HepG2 (cell line): ENCODE measurements at regions not wholly inside any gene's neighbourhood (a gene's known extent, or its start where the extent isn't known, plus 50 kb on each side); places are given as distances from the start of the nearest gene placed in this dataset.

ENCODE experiments used
- ATAC-seq: fragments of 200-7000 bp; cut with Tn5 transposase; 3 replicates; pipeline ENCODE4 v1.9.1; 2020; ENCODE audit warnings: mild to moderate bottlenecking, moderate library complexity
- BruUV-seq: library from RNA; stranded (reverse); fragments of 400-500 nt; replicated peaks from 2 replicates; lab custom pipeline; 2021; lab: Mats Ljungman, UMichigan
- CTCF ChIA-PET: fragments of 300-600 bp; formaldehyde crosslinking; extraction: SDS; loops from one replicate; lab custom pipeline; 2021; ENCODE audit warnings: low total read pairs, inconsistent platforms, low intra/inter-chr PET ratio; lab: Yijun Ruan, JAX
- POLR2A ChIA-PET: fragments of 350-600 bp; sonication (Branson Sonifier 250); formaldehyde crosslinking; loops from one replicate; lab custom pipeline; 2020; ENCODE audit warnings: antibody characterized with exemption, inconsistent platforms; lab: Yijun Ruan, JAX
- DNase-seq: peaks from one replicate; pipeline ENCODE4 v3.0.0-alpha.2; 2015; ENCODE audit warnings: low spot score
- FAIRE-seq: peaks from 3 replicates; lab custom pipeline; 2011; peaks lifted over from hg19 to GRCh38; lab: Jason Lieb, UNC
- H2AFZ ChIP-seq: one replicate; pipeline ENCODE4 v1.6.1; 2011; ENCODE audit warnings: low read length, inconsistent platforms
- H3K27ac ChIP-seq: fragments of 300-600 bp; 3 replicates; pipeline ENCODE4 v1.8.0; 2011; ENCODE audit warnings: mixed run types, mild to moderate bottlenecking, mixed read lengths, low read length, inconsistent platforms; ENCODE audit not compliant: insufficient read depth; ENCODE audit errors: extremely low read length
- H3K27me3 ChIP-seq, 2 experiments: fragments of 200-600 bp in 1 of 2; 2 replicates in 1 of 2; 3 replicates in 1 of 2; pipeline versions ENCODE4 v1.6.0 to v1.8.0; 2011; ENCODE audit warnings: low read length in 2 of 2, mild to moderate bottlenecking in 2 of 2, moderate library complexity in 2 of 2, inconsistent platforms in 1 of 2; ENCODE audit not compliant: insufficient read depth in 2 of 2, control insufficient read depth in 1 of 2
- H3K36me3 ChIP-seq, 2 experiments: fragments of 200-600 bp in 1 of 2; replicated peaks in 1 of 2; 2 replicates in 1 of 2; 3 replicates in 1 of 2; pipeline versions ENCODE4 v1.5.1 to v1.8.0; 2011; ENCODE audit warnings: low read length in 2 of 2, inconsistent platforms in 1 of 2; ENCODE audit not compliant: insufficient read depth in 2 of 2, control insufficient read depth in 1 of 2
- H3K4me1 ChIP-seq: 2 replicates; pipeline ENCODE4 v1.5.1; 2012; ENCODE audit warnings: low read length, inconsistent platforms; ENCODE audit not compliant: insufficient read depth
- H3K4me2 ChIP-seq: 2 replicates; pipeline ENCODE4 v1.6.0; 2011; ENCODE audit warnings: low read depth, low read length, inconsistent platforms
- H3K4me3 ChIP-seq, 3 experiments: fragments of 200-600 bp in 1 of 3; sonication (generic), shearing (Covaris generic) in 1 of 3; replicated peaks in 1 of 3; 2 replicates each; pipeline ENCODE4 v1.5.1; 2011 to 2016; ENCODE audit warnings: low read length in 3 of 3, inconsistent platforms in 2 of 3, low read depth in 2 of 3, mild to moderate bottlenecking in 2 of 3, control low read depth in 1 of 3, mixed read lengths in 1 of 3; ENCODE audit not compliant: insufficient read depth in 1 of 3
- H3K79me2 ChIP-seq: one replicate; pipeline ENCODE4 v1.6.1; 2011; ENCODE audit warnings: low read length, inconsistent platforms; ENCODE audit not compliant: insufficient read depth
- H3K9ac ChIP-seq: 2 replicates; pipeline ENCODE4 v1.6.0; 2011; ENCODE audit warnings: mild to moderate bottlenecking, low read depth, low read length, inconsistent platforms; ENCODE audit not compliant: insufficient read depth
- H3K9me3 ChIP-seq: 2 replicates; pipeline ENCODE4 v1.5.1; 2012; ENCODE audit warnings: mild to moderate bottlenecking, low read length
- H4K20me1 ChIP-seq: 2 replicates; pipeline ENCODE4 v1.6.0; 2011; ENCODE audit warnings: inconsistent platforms, mild to moderate bottlenecking, low read length, moderate library complexity; ENCODE audit not compliant: insufficient read depth
- ARID2 ChIP-seq: sonication (generic); formaldehyde crosslinking; IDR thresholded peaks from 2 replicates; pipeline ENCODE4 v1.8.1; 2022; ENCODE audit warnings: mild to moderate bottlenecking, missing genetic modification reagents, borderline replicate concordance
- HDAC1 ChIP-seq: sonication (generic); formaldehyde crosslinking; IDR thresholded peaks from 2 replicates; pipeline ENCODE4 v1.5.1; 2020; ENCODE audit warnings: mild to moderate bottlenecking, missing genetic modification reagents
- JDP2 ChIP-seq: sonication (generic); formaldehyde crosslinking; IDR thresholded peaks from 2 replicates; pipeline ENCODE4 v1.8.1; 2022; ENCODE audit warnings: missing genetic modification reagents, borderline replicate concordance
- NCOA1 ChIP-seq: sonication (generic); formaldehyde crosslinking; IDR thresholded peaks from 2 replicates; pipeline ENCODE4 v1.9.0; 2021; ENCODE audit warnings: missing genetic modification reagents
- POLR2A ChIP-seq, 2 experiments: IDR thresholded peaks; 2 replicates each; pipeline ENCODE4 v1.6.1; 2011; ENCODE audit warnings: low read depth in 2 of 2, low read length in 2 of 2, mild to moderate bottlenecking in 1 of 2, moderate library complexity in 1 of 2; ENCODE audit not compliant: insufficient read depth in 1 of 2
- ZNF20 ChIP-seq: sonication (generic); formaldehyde crosslinking; IDR thresholded peaks from 2 replicates; pipeline ENCODE4 v1.4.0; 2020; ENCODE audit warnings: mild to moderate bottlenecking, moderate library complexity, missing genetic modification reagents
- ZNF326 ChIP-seq: sonication (generic); formaldehyde crosslinking; IDR thresholded peaks from 2 replicates; pipeline ENCODE4 v1.4.0; 2020; ENCODE audit warnings: missing genetic modification reagents, borderline replicate concordance
- ZNF788 ChIP-seq: sonication (generic); formaldehyde crosslinking; IDR thresholded peaks from 2 replicates; pipeline ENCODE4 v1.5.0; 2020; ENCODE audit warnings: mild to moderate bottlenecking, missing genetic modification reagents, borderline replicate concordance
- WGBS: methylation state at CpG from one replicate; pipeline ENCODE4 v1.1.6; 2017; ENCODE audit warnings: low lambda C conversion rate; 5-methylcytosine and 5-hydroxymethylcytosine counted together
- in situ Hi-C: cut with HindIII; loops from 2 replicates; pipeline ENCODE4 v1.10.0; 2017; ENCODE audit warnings: low pct_unique_long_range_greater_than_20kb; ENCODE audit not compliant: extremely low pct_ligation_motif_present
- intact Hi-C: fragments of 100-400 bp; cut with micrococcal nuclease; formaldehyde crosslinking; loops from one replicate; pipeline ENCODE4 v1.10.0; 2022; ENCODE audit not compliant: unreplicated experiment
- TF ChIP-seq, protein P1 (sequence below): IDR thresholded peaks from 2 replicates; pipeline ENCODE4 v1.6.1; 2012; ENCODE audit warnings: low read length, improper control_type of control experiment
- TF ChIP-seq, protein P2 (sequence below): sonication (generic); formaldehyde crosslinking; IDR thresholded peaks from 2 replicates; pipeline ENCODE4 v1.5.0; 2020; ENCODE audit warnings: mild to moderate bottlenecking, missing genetic modification reagents, borderline replicate concordance
- TF ChIP-seq, protein P3 (sequence below): sonication (generic); formaldehyde crosslinking; conservative IDR thresholded peaks from 2 replicates; pipeline ENCODE4 v1.8.0; 2022; ENCODE audit warnings: low read depth, missing genetic modification reagents

DNA sequence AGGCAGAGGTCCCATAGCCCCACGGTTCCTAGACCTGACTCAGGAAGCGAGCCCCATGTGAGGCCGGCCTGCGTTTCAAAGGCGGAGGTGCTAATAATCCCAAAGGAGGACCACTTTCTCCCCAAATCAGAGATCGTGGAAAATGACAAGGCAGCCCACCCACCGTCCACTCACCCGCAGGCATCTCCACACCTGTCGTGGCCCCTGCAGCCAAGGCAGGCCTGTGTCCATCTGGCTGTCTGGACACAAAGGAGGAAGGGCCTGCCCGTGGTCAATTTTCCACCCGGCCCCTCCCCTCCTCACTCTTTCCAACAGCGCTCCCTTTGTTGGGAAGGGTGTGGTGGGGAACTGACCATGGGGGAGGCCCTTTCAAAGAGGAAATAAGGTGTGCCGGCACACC, 125.3 kb upstream of the TMEM132D start:
- DNase-seq = no peak
- no peak overlapping the region for H3K4me3 ChIP-seq
- intact Hi-C loops = no loop called here
- TF ChIP-seq, protein P1, sequence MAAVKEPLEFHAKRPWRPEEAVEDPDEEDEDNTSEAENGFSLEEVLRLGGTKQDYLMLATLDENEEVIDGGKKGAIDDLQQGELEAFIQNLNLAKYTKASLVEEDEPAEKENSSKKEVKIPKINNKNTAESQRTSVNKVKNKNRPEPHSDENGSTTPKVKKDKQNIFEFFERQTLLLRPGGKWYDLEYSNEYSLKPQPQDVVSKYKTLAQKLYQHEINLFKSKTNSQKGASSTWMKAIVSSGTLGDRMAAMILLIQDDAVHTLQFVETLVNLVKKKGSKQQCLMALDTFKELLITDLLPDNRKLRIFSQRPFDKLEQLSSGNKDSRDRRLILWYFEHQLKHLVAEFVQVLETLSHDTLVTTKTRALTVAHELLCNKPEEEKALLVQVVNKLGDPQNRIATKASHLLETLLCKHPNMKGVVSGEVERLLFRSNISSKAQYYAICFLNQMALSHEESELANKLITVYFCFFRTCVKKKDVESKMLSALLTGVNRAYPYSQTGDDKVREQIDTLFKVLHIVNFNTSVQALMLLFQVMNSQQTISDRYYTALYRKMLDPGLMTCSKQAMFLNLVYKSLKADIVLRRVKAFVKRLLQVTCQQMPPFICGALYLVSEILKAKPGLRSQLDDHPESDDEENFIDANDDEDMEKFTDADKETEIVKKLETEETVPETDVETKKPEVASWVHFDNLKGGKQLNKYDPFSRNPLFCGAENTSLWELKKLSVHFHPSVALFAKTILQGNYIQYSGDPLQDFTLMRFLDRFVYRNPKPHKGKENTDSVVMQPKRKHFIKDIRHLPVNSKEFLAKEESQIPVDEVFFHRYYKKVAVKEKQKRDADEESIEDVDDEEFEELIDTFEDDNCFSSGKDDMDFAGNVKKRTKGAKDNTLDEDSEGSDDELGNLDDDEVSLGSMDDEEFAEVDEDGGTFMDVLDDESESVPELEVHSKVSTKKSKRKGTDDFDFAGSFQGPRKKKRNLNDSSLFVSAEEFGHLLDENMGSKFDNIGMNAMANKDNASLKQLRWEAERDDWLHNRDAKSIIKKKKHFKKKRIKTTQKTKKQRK = no peak
- no peak for TF ChIP-seq ZNF326 (CRISPR knock-in tag)
- TF ChIP-seq, all 625 proteins: peak for 0
- no peak for FAIRE-seq
- no peak overlapping the region for H2AFZ ChIP-seq
- in situ Hi-C loops = loop anchor here (25.0 kb wide), 1 partner anchor 708 kb away; no protein-coding TSS in a partner anchor
- H3K4me1 ChIP-seq = no peaks in the 10 kb centered on the region
- no peaks in the 10 kb centered on the region for H4K20me1 ChIP-seq
- CTCF ChIA-PET = no interaction called here
- H3K9ac ChIP-seq = no peak overlapping the region
- peaks cover 1 to 16% of the 10 kb centered on the region in 2 experiments; a peak in 2 of 5 replicates for H3K27me3 ChIP-seq
- H3K36me3 ChIP-seq = no peaks in the 10 kb centered on the region
- WGBS = 6% methylated on average over 6 of the region's 13 CpGs
- POLR2A ChIA-PET = no interaction called here
- no peak for ATAC-seq
- H3K27ac ChIP-seq = no peak overlapping the region
- H3K4me2 ChIP-seq = no peak overlapping the region
- H3K9me3 ChIP-seq = no peaks in the 10 kb centered on the region
- no peaks in the 10 kb centered on the region for H3K79me2 ChIP-seq
- no TSS peak for BruUV-seq

DNA sequence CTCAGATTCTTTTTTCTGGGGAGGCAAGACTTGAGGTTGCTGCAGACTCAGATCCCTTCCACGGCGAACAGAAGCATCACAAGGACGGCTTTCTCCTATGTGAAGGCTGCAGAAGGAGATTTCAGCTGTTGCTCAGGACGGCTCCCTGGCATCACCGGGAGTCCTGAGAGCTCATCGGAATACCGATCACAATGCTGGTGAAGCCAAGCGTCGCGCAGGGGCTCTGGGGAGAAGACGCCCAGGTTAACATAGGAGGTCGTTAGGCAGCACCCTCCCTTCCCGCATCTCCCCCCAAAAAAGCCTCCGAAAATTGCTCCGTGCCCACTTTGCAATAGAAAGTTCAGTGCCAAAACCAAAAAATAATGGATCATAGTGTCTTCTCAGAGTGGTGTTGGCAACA, 127.2 kb upstream of the TMEM132D start:
- no TSS peak for BruUV-seq
- FAIRE-seq = no peak
- no peak overlapping the region for H3K4me3 ChIP-seq
- no peaks in the 10 kb centered on the region for H3K36me3 ChIP-seq
- H3K9me3 ChIP-seq = no peaks in the 10 kb centered on the region
- in situ Hi-C loops = loop anchor here (25.0 kb wide), 1 partner anchor 706 kb away; no protein-coding TSS in a partner anchor
- H3K9ac ChIP-seq = no peak overlapping the region
- H3K27me3 ChIP-seq = peaks cover 1 to 25% of the 10 kb centered on the region in 2 experiments; a peak in 2 of 5 replicates
- no peak overlapping the region for H3K27ac ChIP-seq
- no peaks in the 10 kb centered on the region for H3K79me2 ChIP-seq
- POLR2A ChIA-PET = no interaction called here
- no peak overlapping the region for H3K4me2 ChIP-seq
- intact Hi-C loops = no loop called here
- no peak for ATAC-seq
- H3K4me1 ChIP-seq = no peaks in the 10 kb centered on the region
- H2AFZ ChIP-seq = no peak overlapping the region
- DNase-seq = no peak
- no peaks in the 10 kb centered on the region for H4K20me1 ChIP-seq
- WGBS = 46% methylated on average over 15 of the region's 15 CpGs
- CTCF ChIA-PET = no interaction called here
- TF ChIP-seq, protein P2, sequence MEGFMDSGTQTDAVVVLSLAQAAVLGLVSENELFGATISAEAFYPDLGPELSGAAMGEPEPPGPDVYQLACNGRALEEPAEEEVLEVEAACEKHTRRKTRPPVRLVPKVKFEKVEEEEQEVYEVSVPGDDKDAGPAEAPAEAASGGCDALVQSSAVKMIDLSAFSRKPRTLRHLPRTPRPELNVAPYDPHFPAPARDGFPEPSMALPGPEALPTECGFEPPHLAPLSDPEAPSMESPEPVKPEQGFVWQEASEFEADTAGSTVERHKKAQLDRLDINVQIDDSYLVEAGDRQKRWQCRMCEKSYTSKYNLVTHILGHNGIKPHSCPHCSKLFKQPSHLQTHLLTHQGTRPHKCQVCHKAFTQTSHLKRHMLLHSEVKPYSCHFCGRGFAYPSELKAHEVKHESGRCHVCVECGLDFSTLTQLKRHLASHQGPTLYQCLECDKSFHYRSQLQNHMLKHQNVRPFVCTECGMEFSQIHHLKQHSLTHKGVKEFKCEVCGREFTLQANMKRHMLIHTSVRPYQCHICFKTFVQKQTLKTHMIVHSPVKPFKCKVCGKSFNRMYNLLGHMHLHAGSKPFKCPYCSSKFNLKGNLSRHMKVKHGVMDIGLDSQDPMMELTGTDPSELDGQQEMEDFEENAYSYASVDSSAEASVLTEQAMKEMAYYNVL = no peak
- no peak for TF ChIP-seq NCOA1 (CRISPR knock-in tag)
- no peak for TF ChIP-seq JDP2
- no peak for TF ChIP-seq POLR2A (IDR thresholded peaks at IDR 0.05; ENCODE audit: insufficient read depth in 1 of 2, low read depth in 2 of 2, low read length in 2 of 2)
- TF ChIP-seq HDAC1 (CRISPR knock-in tag) = no peak
- TF ChIP-seq, protein P3, sequence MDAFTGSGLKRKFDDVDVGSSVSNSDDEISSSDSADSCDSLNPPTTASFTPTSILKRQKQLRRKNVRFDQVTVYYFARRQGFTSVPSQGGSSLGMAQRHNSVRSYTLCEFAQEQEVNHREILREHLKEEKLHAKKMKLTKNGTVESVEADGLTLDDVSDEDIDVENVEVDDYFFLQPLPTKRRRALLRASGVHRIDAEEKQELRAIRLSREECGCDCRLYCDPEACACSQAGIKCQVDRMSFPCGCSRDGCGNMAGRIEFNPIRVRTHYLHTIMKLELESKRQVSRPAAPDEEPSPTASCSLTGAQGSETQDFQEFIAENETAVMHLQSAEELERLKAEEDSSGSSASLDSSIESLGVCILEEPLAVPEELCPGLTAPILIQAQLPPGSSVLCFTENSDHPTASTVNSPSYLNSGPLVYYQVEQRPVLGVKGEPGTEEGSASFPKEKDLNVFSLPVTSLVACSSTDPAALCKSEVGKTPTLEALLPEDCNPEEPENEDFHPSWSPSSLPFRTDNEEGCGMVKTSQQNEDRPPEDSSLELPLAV = no peak
- no peak for TF ChIP-seq ZNF20
- TF ChIP-seq ARID2 (CRISPR knock-in tag) = no peak
- TF ChIP-seq ZNF788 (CRISPR knock-in tag) = no peak
